ENCODE measurements at regions not wholly inside any gene's neighbourhood (a gene's known extent, or its start where the extent isn't known, plus 50 kb on each side); places are given as distances from the start of the nearest gene placed in this dataset.

GRCh38 chr7:12102126-12102525, 109.0 kb upstream of the TMEM106B start:
- H3K4me3 ChIP-seq (ENCODE audit: low read depth, low read length): no peak overlapping the region
- no peaks in the 10 kb centered on the region for H3K4me1 ChIP-seq (ENCODE audit: insufficient read depth)
- DNase-seq (ENCODE audit: extremely low spot score): no peak
- 78% methylated on average over 3 of the region's 3 CpGs for WGBS
- no peak overlapping the region for H3K27ac ChIP-seq (ENCODE audit: low read depth)
- H3K36me3 ChIP-seq (ENCODE audit: insufficient read depth): no peaks in the 10 kb centered on the region

GRCh38 chr7:12102527-12102926, 108.6 kb upstream of the TMEM106B start:
- Histone ChIP-seq H3K4me3 (ENCODE audit: low read depth, low read length) (no peak overlapping the region), H3K36me3 (ENCODE audit: insufficient read depth) (no peaks in the 10 kb centered on the region), H3K27ac (ENCODE audit: low read depth) (no peak overlapping the region), H3K4me1 (ENCODE audit: insufficient read depth) (no peaks in the 10 kb centered on the region)
- no peak for DNase-seq (ENCODE audit: extremely low spot score)
- WGBS: 45% methylated on average over 3 of the region's 3 CpGs

GRCh38 chr7:12103948-12104347, 107.1 kb upstream of the TMEM106B start:
- no peak for DNase-seq (ENCODE audit: extremely low spot score)
- no peak overlapping the region for H3K27ac ChIP-seq (ENCODE audit: low read depth)
- no peaks in the 10 kb centered on the region for H3K36me3 ChIP-seq (ENCODE audit: insufficient read depth)
- H3K4me1 ChIP-seq (ENCODE audit: insufficient read depth): no peaks in the 10 kb centered on the region
- no peak overlapping the region for H3K4me3 ChIP-seq (ENCODE audit: low read depth, low read length)

- WGBS: 29% methylated on average over 2 of the region's 2 CpGs
- DNase-seq (ENCODE audit: extremely low spot score): no peak
- Histone ChIP-seq H3K4me1 (ENCODE audit: insufficient read depth) (no peaks in the 10 kb centered on the region), H3K36me3 (ENCODE audit: insufficient read depth) (no peaks in the 10 kb centered on the region), H3K27ac (ENCODE audit: low read depth) (no peak overlapping the region), H3K4me3 (ENCODE audit: low read depth, low read length) (no peak overlapping the region)
Observed at GRCh38 chr7:12107381-12107780, 103.7 kb upstream of the TMEM106B start.

GRCh38 chr7:12107841-12108254, 103.2 kb upstream of the TMEM106B start:
- no peak overlapping the region for H3K4me3 ChIP-seq (ENCODE audit: low read depth, low read length)
- WGBS: 19% methylated on average over 3 of the region's 3 CpGs
- peak; percentile 62 for DNase-seq (ENCODE audit: extremely low spot score)
- no peaks in the 10 kb centered on the region for H3K4me1 ChIP-seq (ENCODE audit: insufficient read depth)
- H3K36me3 ChIP-seq (ENCODE audit: insufficient read depth): no peaks in the 10 kb centered on the region
- no peak overlapping the region for H3K27ac ChIP-seq (ENCODE audit: low read depth)

GRCh38 chr7:12110425-12110824, 100.7 kb upstream of the TMEM106B start:
- Histone ChIP-seq H3K4me3 (ENCODE audit: low read depth, low read length) (no peak overlapping the region), H3K4me1 (ENCODE audit: insufficient read depth) (no peaks in the 10 kb centered on the region), H3K27ac (ENCODE audit: low read depth) (no peak overlapping the region), H3K36me3 (ENCODE audit: insufficient read depth) (no peaks in the 10 kb centered on the region)
- DNase-seq (ENCODE audit: extremely low spot score): no peak
- WGBS: 92% methylated on average over 3 of the region's 3 CpGs

- no peak for DNase-seq (ENCODE audit: extremely low spot score)
- 13% methylated on average over 47 of the region's 47 CpGs for WGBS
Observed at GRCh38 chr7:12111422-12112405, 99.4 kb upstream of the TMEM106B start.

GRCh38 chr7:12117170-12117569, 93.9 kb upstream of the TMEM106B start:
- WGBS: 91% methylated on average over 2 of the region's 2 CpGs
- Histone ChIP-seq H3K4me3 (ENCODE audit: low read depth, low read length) (no peak overlapping the region), H3K27ac (ENCODE audit: low read depth) (no peak overlapping the region), H3K4me1 (ENCODE audit: insufficient read depth) (no peaks in the 10 kb centered on the region), H3K36me3 (ENCODE audit: insufficient read depth) (no peaks in the 10 kb centered on the region)
- no peak for DNase-seq (ENCODE audit: extremely low spot score)

More at GRCh38 chr7:12111422-12112405, 99.4 kb upstream of the TMEM106B start:
- Histone ChIP-seq H3K27ac (ENCODE audit: low read depth) (no peak overlapping the region), H3K4me3 (ENCODE audit: low read depth, low read length) (peak overlapping the region; percentile 34), H3K36me3 (ENCODE audit: insufficient read depth) (no peaks in the 10 kb centered on the region), H3K4me1 (ENCODE audit: insufficient read depth) (no peaks in the 10 kb centered on the region)

- no peak for DNase-seq (ENCODE audit: extremely low spot score)
- WGBS: 62% methylated on average over 4 of the region's 4 CpGs
- H3K27ac ChIP-seq (ENCODE audit: low read depth): no peak overlapping the region
Observed at GRCh38 chr7:12119620-12120303, 91.3 kb upstream of the TMEM106B start.

GRCh38 chr7:12120632-12121031, 90.5 kb upstream of the TMEM106B start:
- 27% methylated on average over 1 of the region's 1 CpG for WGBS
- no peak for DNase-seq (ENCODE audit: extremely low spot score)
- no peaks in the 10 kb centered on the region for H3K4me1 ChIP-seq (ENCODE audit: insufficient read depth)
- H3K4me3 ChIP-seq (ENCODE audit: low read depth, low read length): no peak overlapping the region
- H3K36me3 ChIP-seq (ENCODE audit: insufficient read depth): no peaks in the 10 kb centered on the region
- H3K27ac ChIP-seq (ENCODE audit: low read depth): no peak overlapping the region

More at GRCh38 chr7:12119620-12120303, 91.3 kb upstream of the TMEM106B start:
- Histone ChIP-seq H3K4me3 (ENCODE audit: low read depth, low read length) (no peak overlapping the region), H3K36me3 (ENCODE audit: insufficient read depth) (no peaks in the 10 kb centered on the region), H3K4me1 (ENCODE audit: insufficient read depth) (no peaks in the 10 kb centered on the region)

GRCh38 chr7:12123172-12123571, 87.9 kb upstream of the TMEM106B start:
- Histone ChIP-seq H3K27ac (ENCODE audit: low read depth) (no peak overlapping the region), H3K4me1 (ENCODE audit: insufficient read depth) (no peaks in the 10 kb centered on the region), H3K4me3 (ENCODE audit: low read depth, low read length) (no peak overlapping the region), H3K36me3 (ENCODE audit: insufficient read depth) (no peaks in the 10 kb centered on the region)
- 93% methylated on average over 1 of the region's 1 CpG for WGBS
- DNase-seq (ENCODE audit: extremely low spot score): no peak

GRCh38 chr7:12124028-12124427, 87.1 kb upstream of the TMEM106B start:
- Histone ChIP-seq H3K36me3 (ENCODE audit: insufficient read depth) (no peaks in the 10 kb centered on the region), H3K27ac (ENCODE audit: low read depth) (no peak overlapping the region), H3K4me3 (ENCODE audit: low read depth, low read length) (no peak overlapping the region), H3K4me1 (ENCODE audit: insufficient read depth) (no peaks in the 10 kb centered on the region)
- DNase-seq (ENCODE audit: extremely low spot score): no peak
- 58% methylated on average over 6 of the region's 6 CpGs for WGBS

GRCh38 chr7:12127455-12127854, 83.6 kb upstream of the TMEM106B start:
- H3K36me3 ChIP-seq (ENCODE audit: insufficient read depth): no peaks in the 10 kb centered on the region
- H3K4me1 ChIP-seq (ENCODE audit: insufficient read depth): no peaks in the 10 kb centered on the region
- H3K4me3 ChIP-seq (ENCODE audit: low read depth, low read length): no peak overlapping the region
- no peak for DNase-seq (ENCODE audit: extremely low spot score)
- no peak overlapping the region for H3K27ac ChIP-seq (ENCODE audit: low read depth)

GRCh38 chr7:12130609-12131008, 80.5 kb upstream of the TMEM106B start:
- Histone ChIP-seq H3K4me3 (ENCODE audit: low read depth, low read length) (no peak overlapping the region), H3K36me3 (ENCODE audit: insufficient read depth) (no peaks in the 10 kb centered on the region), H3K4me1 (ENCODE audit: insufficient read depth) (no peaks in the 10 kb centered on the region), H3K27ac (ENCODE audit: low read depth) (no peak overlapping the region)
- no peak for DNase-seq (ENCODE audit: extremely low spot score)
